Common myeloid progenitor, CD34-positive (primary cell): ENCODE measurements at regions not wholly inside any gene's neighbourhood (a gene's known extent, or its start where the extent isn't known, plus 50 kb on each side); places are given as distances from the start of the nearest gene placed in this dataset.

ENCODE experiments used
- CTCF ChIA-PET: fragments of 350-600 bp; sonication (Branson Sonifier 250); formaldehyde crosslinking; loops from one replicate; lab custom pipeline; 2021; ENCODE audit warnings: antibody characterized with exemption; lab: Charles Lee
- POLR2A ChIA-PET: fragments of 350-600 bp; sonication (Branson Sonifier 250); formaldehyde crosslinking; loops from one replicate; lab custom pipeline; 2021; ENCODE audit warnings: antibody characterized with exemption; lab: Charles Lee
- DNase-seq, 3 donors: peaks; one replicate each; pipeline versions ENCODE4 v3.0.0 to v3.0.0-alpha.2; 2013
- H3K27ac ChIP-seq, 2 experiments: 1 replicate in 1 of 2; 2 replicates in 1 of 2; pipeline ENCODE4 v1.7.0; 2013; ENCODE audit warnings: inconsistent platforms in 2 of 2, low read length in 2 of 2, mild to moderate bottlenecking in 2 of 2, low read depth in 1 of 2, moderate library complexity in 1 of 2; ENCODE audit not compliant: severe bottlenecking in 2 of 2, insufficient read depth in 1 of 2, poor library complexity in 1 of 2
- H3K27me3 ChIP-seq, 5 experiments: replicated peaks in 2 of 5; 1 replicate in 3 of 5; 2 replicates in 2 of 5; pipeline versions ENCODE4 v1.6.1 to v1.7.0; 2013; ENCODE audit warnings: low read length in 4 of 5, mild to moderate bottlenecking in 2 of 5, moderate library complexity in 2 of 5, inconsistent platforms in 1 of 5; ENCODE audit not compliant: insufficient read depth in 5 of 5, control insufficient read depth in 4 of 5
- H3K36me3 ChIP-seq, 4 experiments: 1 replicate in 2 of 4; 2 replicates in 2 of 4; pipeline versions ENCODE4 v1.6.1 to v1.7.0; 2013; ENCODE audit warnings: low read length in 3 of 4, control low read depth in 1 of 4, mild to moderate bottlenecking in 1 of 4; ENCODE audit not compliant: control insufficient read depth in 4 of 4, insufficient read depth in 4 of 4
- H3K4me1 ChIP-seq, 4 experiments: 1 replicate in 3 of 4; 2 replicates in 1 of 4; pipeline versions ENCODE4 v1.6.1 to v1.7.1; 2013; ENCODE audit warnings: low read length in 3 of 4, mild to moderate bottlenecking in 3 of 4, control low read depth in 1 of 4, inconsistent platforms in 1 of 4, moderate library complexity in 1 of 4; ENCODE audit not compliant: control insufficient read depth in 4 of 4, insufficient read depth in 4 of 4; ENCODE audit errors: control extremely low read depth in 1 of 4
- H3K4me3 ChIP-seq, 7 experiments: 1 replicate in 4 of 7; 2 replicates in 3 of 7; pipeline versions ENCODE4 v1.5.1 to v1.7.0; 2013; ENCODE audit warnings: mild to moderate bottlenecking in 7 of 7, low read length in 6 of 7, moderate library complexity in 6 of 7, inconsistent platforms in 2 of 7, low read depth in 2 of 7, control low read depth in 1 of 7; ENCODE audit not compliant: insufficient read depth in 4 of 7, control insufficient read depth in 1 of 7; ENCODE audit errors: extremely low read depth in 1 of 7
- H3K9me3 ChIP-seq, 5 experiments: 1 replicate in 4 of 5; 2 replicates in 1 of 5; pipeline versions ENCODE4 v1.6.1 to v1.7.1; 2013; ENCODE audit warnings: low read length in 4 of 5, mild to moderate bottlenecking in 2 of 5, inconsistent platforms in 1 of 5, low read depth in 1 of 5, moderate library complexity in 1 of 5; ENCODE audit not compliant: control insufficient read depth in 4 of 5, insufficient read depth in 2 of 5; ENCODE audit errors: control extremely low read depth in 1 of 5
- WGBS: methylation state at CpG from one replicate; pipeline ENCODE4 v1.1.5; 2013; ENCODE audit not compliant: insufficient coverage; 5-methylcytosine and 5-hydroxymethylcytosine counted together

DNA sequence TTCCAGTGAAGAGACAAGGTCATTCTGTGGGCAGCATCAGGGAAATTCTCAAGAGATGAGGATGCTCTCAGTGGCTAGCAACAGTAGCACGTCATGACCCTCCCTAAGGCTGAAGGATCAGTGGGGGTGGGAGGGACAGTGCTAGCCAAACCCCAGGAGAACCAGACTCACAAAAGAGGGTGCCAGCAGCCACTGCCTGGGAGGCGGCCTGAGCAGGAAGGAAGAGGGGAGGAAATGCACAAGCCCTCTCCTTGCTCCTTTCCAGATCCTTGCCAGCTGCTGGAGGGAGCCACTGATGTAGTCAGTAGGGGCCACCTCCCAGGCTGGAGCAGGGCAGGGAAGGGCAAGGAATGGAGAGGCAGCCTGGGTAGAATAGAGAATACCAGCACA lies 302.7 kb downstream of the RPS24 start:
- ChIA-PET POLR2A (no interaction called here), CTCF (no interaction called here)
- no peak overlapping the region for H3K4me3 ChIP-seq
- H3K27me3 ChIP-seq, result peaks cover 0 to 2% (median 0%) of the 10 kb centered on the region in 5 experiments
- 94% methylated on average over 2 of the region's 2 CpGs for whole genome bisulfite sequencing
- H3K36me3 ChIP-seq, result no peaks in the 10 kb centered on the region
- H3K4me1 ChIP-seq, result no peaks in the 10 kb centered on the region
- H3K9me3 ChIP-seq, result peaks cover 0 to 5% (median 0%) of the 10 kb centered on the region in 5 experiments
- H3K27ac ChIP-seq, result no peak overlapping the region
- no peak for DNase-seq

DNA sequence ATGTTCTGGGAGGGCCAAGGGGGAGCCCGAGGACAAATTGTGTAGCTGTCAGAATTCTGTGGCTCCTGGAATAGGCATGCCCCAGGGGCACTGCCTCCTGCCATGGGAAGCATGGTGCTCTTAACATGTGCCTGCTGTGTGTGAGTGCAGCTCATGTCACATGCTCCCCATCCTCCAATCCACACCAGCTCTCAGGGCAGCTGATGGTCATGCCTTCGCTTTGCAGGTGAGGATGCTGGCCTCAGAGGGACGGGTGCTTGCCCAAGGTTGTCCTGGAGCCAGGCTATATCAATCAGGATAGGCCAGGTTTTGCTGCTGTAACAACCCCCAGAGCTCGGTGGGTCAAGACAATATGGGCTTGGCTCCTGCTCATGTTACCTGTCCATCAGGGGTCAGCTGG lies 303.4 kb downstream of the RPS24 start:
- Histone ChIP-seq H3K4me1 (no peaks in the 10 kb centered on the region), H3K27me3 (peaks cover 0 to 2% (median 0%) of the 10 kb centered on the region in 5 experiments), H3K27ac (no peak overlapping the region), H3K36me3 (no peaks in the 10 kb centered on the region), H3K9me3 (peaks cover 0 to 5% (median 0%) of the 10 kb centered on the region in 5 experiments), H3K4me3 (no peak overlapping the region)
- 81% methylated on average over 3 of the region's 4 CpGs for WGBS
- CTCF ChIA-PET, result no interaction called here
- POLR2A ChIA-PET, result no interaction called here
- no peak for DNase-seq

DNA sequence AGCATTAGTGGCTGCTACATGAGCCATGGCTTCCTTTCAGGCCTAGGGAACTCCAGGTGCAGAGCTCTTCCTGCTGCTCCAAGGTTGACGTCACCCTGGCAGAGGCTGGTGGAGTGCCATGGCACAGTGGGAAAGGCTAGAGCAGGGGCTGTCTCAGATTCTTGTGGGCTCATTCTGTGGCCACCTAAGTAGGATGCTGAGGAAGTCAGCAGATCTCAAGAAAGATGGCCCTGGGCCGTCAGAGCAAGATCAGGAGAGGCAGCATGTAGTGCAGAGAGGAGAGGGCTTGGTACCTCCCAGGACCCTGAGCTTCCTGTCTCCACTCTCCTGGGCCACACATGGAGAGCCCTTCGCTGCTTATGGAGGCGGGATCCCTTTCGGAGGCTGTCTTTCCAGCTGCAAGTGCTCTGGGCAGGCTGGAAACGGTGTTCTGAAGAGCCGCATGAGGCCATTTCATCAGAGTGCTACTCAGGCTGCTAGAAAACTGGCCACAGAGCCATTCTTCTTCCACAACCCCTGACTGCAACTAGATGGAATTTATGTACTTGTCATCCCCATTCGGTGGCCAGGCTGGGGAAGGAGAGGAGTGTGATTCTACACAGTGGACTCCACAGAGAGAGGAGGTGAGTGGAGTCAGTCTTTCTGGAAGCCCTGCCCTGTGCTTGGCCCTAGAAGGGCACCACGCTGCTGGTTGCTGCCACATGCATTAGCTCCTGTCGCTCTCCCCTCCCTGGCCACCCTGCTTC lies 304.2 kb downstream of the RPS24 start:
- peaks cover 0 to 3% (median 0%) of the 10 kb centered on the region in 5 experiments for H3K27me3 ChIP-seq
- peaks cover 0 to 5% (median 0%) of the 10 kb centered on the region in 5 experiments for H3K9me3 ChIP-seq
- H3K4me1 ChIP-seq, result peaks cover 0 to 2% (median 0%) of the 10 kb centered on the region in 4 experiments
- 99% methylated on average over 9 of the region's 10 CpGs for WGBS
- POLR2A ChIA-PET, result no interaction called here
- DNase-seq, result no peak
- CTCF ChIA-PET, result interaction anchor here (0.7 kb wide), 1 partner anchor 12 kb away, joined by 3 read pairs; no protein-coding TSS in a partner anchor
- H3K36me3 ChIP-seq, result no peaks in the 10 kb centered on the region
- H3K4me3 ChIP-seq, result no peak overlapping the region
- H3K27ac ChIP-seq, result no peak overlapping the region

DNA sequence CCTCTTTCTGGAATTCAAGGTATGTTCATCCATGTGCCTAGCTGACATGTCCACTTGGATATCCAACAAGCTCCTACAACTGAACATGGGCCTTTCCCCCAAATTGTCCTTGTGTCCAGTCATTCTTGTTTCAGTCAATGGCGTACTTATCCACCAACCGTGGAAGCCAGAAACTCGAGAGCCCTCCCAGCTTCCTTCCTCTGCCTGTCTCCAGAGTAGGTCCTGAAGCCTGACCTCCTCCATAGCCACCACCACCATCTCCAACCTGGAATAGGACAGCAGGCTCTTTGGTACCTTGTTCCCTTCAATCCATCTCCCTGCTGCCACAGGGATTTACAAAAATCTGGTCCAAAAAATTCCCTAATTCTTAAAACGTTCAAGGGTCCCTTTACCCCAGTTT lies 305.1 kb downstream of the RPS24 start:
- DNase-seq, result no peak
- no peak overlapping the region for H3K4me3 ChIP-seq
- H3K36me3 ChIP-seq, result no peaks in the 10 kb centered on the region
- 96% methylated on average over 4 of the region's 4 CpGs for WGBS
- peaks cover 0 to 5% (median 0%) of the 10 kb centered on the region in 5 experiments for H3K9me3 ChIP-seq
- H3K27me3 ChIP-seq, result peaks cover 0 to 3% (median 0%) of the 10 kb centered on the region in 5 experiments
- ChIA-PET POLR2A (no interaction called here), CTCF (interaction anchor here (0.7 kb wide), 1 partner anchor 11 kb away, joined by 3 read pairs; no protein-coding TSS in a partner anchor)
- H3K4me1 ChIP-seq, result peaks cover 0 to 2% (median 0%) of the 10 kb centered on the region in 4 experiments
- H3K27ac ChIP-seq, result no peak overlapping the region

DNA sequence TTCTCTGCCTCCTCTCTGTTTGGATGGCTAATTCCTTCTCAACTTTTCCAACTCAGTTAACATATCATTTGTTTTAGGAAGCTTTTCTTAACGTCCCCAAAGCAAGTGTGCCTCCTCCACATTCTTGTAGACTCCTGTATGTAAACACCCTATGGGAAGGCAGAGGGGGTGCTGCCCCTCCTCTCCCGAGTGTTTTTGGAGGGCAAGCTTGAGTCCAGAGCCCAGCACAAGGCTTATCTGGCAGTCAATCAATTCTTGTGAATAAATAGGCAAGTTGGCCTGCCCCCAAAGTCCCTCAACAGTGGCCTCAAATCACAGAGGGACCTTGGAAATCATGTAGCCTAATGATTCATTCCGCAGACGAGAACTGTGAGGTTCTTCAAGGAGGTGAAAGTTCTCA lies 305.6 kb downstream of the RPS24 start:
- H3K27ac ChIP-seq, result no peak overlapping the region
- H3K4me1 ChIP-seq, result peaks cover 0 to 2% (median 0%) of the 10 kb centered on the region in 4 experiments
- peaks cover 0 to 3% (median 0%) of the 10 kb centered on the region in 5 experiments for H3K27me3 ChIP-seq
- POLR2A ChIA-PET, result no interaction called here
- 63% methylated on average over 1 of the region's 4 CpGs for WGBS
- H3K4me3 ChIP-seq, result no peak overlapping the region
- CTCF ChIA-PET, result no interaction called here
- H3K36me3 ChIP-seq, result no peaks in the 10 kb centered on the region
- H3K9me3 ChIP-seq, result peaks cover 0 to 5% (median 0%) of the 10 kb centered on the region in 5 experiments
- DNase-seq, result no peak

DNA sequence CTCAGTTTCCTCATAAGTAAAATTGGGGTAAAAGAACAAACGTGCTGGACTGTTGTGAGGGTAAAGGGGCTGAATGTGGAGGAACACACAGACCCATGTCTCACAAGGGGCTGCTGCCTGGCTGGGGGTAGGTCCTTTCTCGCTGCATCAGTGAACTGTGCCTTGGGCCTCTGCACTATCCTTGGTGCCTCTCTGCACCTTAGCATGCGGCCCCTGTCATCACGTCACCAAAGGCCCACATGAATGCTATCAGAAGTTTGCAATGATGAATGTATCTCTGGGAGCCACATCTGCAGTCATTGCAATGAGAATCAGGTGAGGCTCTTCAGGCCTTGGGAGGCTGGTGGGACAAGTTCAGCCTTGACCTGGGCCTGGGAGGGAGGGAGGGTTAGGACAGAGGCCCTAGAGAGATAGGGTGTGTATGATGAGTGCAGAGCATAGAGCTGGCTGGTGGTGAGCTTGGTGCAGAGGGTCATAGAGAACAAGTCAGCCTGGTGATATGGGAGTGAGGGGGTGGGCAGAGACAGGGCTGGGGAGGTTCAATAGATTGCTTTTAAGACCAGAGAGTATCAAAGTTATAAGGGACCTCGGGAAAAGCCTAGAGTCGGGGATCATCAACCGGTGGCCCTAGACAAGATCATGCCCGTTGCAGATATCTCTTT lies 308.4 kb downstream of the RPS24 start:
- 100% methylated on average over 3 of the region's 8 CpGs for WGBS
- no peak overlapping the region for H3K4me3 ChIP-seq
- no peaks in the 10 kb centered on the region for H3K36me3 ChIP-seq
- peaks cover 0 to 3% (median 0%) of the 10 kb centered on the region in 5 experiments for H3K9me3 ChIP-seq
- no peak overlapping the region for H3K27ac ChIP-seq
- peaks cover 0 to 2% (median 0%) of the 10 kb centered on the region in 4 experiments for H3K4me1 ChIP-seq
- CTCF ChIA-PET, result interaction anchor here (1.0 kb wide), 1 partner anchor 30 kb away, joined by 3 read pairs; no protein-coding TSS in a partner anchor
- POLR2A ChIA-PET, result no interaction called here
- DNase-seq, result no peak
- peaks cover 0 to 3% (median 0%) of the 10 kb centered on the region in 5 experiments for H3K27me3 ChIP-seq
